ENCODE measurements at regions not wholly inside any gene's neighbourhood (a gene's known extent, or its start where the extent isn't known, plus 50 kb on each side); places are given as distances from the start of the nearest gene placed in this dataset.

DNA sequence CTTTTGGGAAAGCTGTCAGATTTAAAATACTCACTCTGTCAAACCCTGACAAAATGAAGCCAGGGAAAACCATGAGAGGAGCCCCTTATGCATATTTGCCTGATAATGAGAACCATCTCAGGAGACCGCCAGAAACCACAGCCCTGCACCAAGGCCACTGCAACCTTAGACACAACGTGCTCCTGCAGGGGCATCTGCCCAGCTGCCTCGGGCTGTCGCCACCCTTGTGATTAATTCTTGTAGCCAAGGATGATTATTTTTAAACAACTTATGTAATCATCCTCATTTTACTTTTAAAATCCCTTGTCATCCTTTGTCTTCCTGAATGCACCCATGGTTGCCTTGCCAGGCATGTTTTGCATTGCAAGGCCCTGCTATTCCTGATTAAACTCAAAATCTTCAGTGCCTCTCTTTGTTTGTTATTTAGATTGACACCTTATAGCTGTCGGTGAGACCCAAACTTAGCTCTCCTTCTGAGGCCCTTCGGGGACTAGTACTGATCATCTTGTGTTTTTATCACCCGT, 766.4 kb upstream of the TMEM132C start:
- TF ChIP-seq CTCF (conservative IDR thresholded peaks at IDR 0.05) (no peak), ZFX (IDR thresholded peaks at IDR 0.05) (no peak)
